Astrocyte (in vitro differentiated cells and primary cell): ENCODE measurements at regions not wholly inside any gene's neighbourhood (a gene's known extent, or its start where the extent isn't known, plus 50 kb on each side); places are given as distances from the start of the nearest gene placed in this dataset.
"Not testable (repeated sequence)": the region's sequence is repeated elsewhere in the genome, so short reads cannot be mapped to it uniquely, and the experiment has no call there.

Experiments
- EZH2 ChIP-seq: IDR thresholded peaks from 2 replicates; pipeline ENCODE4 v1.6.1; 2012; ENCODE audit warnings: mild to moderate bottlenecking, low read length, inconsistent platforms; ENCODE audit not compliant: insufficient read depth
- TF ChIP-seq, protein P1 (sequence below): IDR thresholded peaks from 2 replicates; pipeline ENCODE4 v1.5.1; 2011; ENCODE audit warnings: low read depth, mild to moderate bottlenecking, inconsistent platforms, low read length, moderate library complexity; ENCODE audit not compliant: insufficient read depth

- TF ChIP-seq, protein P1, sequence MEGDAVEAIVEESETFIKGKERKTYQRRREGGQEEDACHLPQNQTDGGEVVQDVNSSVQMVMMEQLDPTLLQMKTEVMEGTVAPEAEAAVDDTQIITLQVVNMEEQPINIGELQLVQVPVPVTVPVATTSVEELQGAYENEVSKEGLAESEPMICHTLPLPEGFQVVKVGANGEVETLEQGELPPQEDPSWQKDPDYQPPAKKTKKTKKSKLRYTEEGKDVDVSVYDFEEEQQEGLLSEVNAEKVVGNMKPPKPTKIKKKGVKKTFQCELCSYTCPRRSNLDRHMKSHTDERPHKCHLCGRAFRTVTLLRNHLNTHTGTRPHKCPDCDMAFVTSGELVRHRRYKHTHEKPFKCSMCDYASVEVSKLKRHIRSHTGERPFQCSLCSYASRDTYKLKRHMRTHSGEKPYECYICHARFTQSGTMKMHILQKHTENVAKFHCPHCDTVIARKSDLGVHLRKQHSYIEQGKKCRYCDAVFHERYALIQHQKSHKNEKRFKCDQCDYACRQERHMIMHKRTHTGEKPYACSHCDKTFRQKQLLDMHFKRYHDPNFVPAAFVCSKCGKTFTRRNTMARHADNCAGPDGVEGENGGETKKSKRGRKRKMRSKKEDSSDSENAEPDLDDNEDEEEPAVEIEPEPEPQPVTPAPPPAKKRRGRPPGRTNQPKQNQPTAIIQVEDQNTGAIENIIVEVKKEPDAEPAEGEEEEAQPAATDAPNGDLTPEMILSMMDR, result not testable (repeated sequence)
- not testable (repeated sequence) for TF ChIP-seq EZH2
Observed at GRCh38 chr22:11352287-11352686, 4175.7 kb upstream of the OR11H1 start.
